ENCODE measurements at regions not wholly inside any gene's neighbourhood (a gene's known extent, or its start where the extent isn't known, plus 50 kb on each side); places are given as distances from the start of the nearest gene placed in this dataset.

DNA sequence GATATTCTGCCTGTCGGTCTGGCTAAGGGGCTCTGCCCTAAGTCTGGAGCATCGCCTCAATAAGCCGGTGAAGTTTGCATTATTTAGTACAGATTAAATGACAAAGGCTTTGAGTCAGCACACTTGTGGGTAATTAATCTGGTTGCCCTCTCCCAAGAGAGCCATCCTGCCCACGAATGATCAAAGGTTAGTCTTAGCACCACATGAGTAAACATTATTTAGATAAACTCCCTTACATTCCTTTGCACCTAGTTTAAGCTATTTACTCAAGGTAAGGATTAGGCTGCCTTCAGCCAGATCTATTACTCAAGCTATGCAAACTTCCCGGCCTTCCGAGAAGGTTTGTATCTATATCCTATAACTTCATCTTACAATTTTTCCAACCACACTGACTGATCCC is 572.1 kb downstream of the CHSY3 start:
- ChIA-PET POLR2A (no interaction called here), CTCF (no interaction called here)
- Mint-ChIP-seq H3K4me1 (no peaks in the 10 kb centered on the region), H3K9me3 (peaks cover 34% of the 10 kb centered on the region), H3K27ac (no peak overlapping the region), H3K36me3 (ENCODE audit: low read depth) (no peaks in the 10 kb centered on the region), H3K4me3 (no peak overlapping the region), H3K27me3 (no peaks in the 10 kb centered on the region)
- ATAC-seq (ENCODE audit: low read depth) = no peak
- intact Hi-C loops (cut with micrococcal nuclease) = no loop called here
- no peak for DNase-seq
- TF ChIP-seq CTCF (IDR thresholded peaks at IDR 0.05) = no peak

- no peaks in the 10 kb centered on the region for H3K4me1 Mint-ChIP-seq
- H3K36me3 Mint-ChIP-seq (ENCODE audit: low read depth) = no peaks in the 10 kb centered on the region
- H3K9me3 Mint-ChIP-seq = no peaks in the 10 kb centered on the region
- no peak overlapping the region for H3K4me3 Mint-ChIP-seq
- no peak overlapping the region for H3K27ac Mint-ChIP-seq
- intact Hi-C loops (cut with micrococcal nuclease) = no loop called here
- ChIA-PET CTCF (no interaction called here), POLR2A (no interaction called here)
- TF ChIP-seq CTCF (IDR thresholded peaks at IDR 0.05) = no peak
- H3K27me3 Mint-ChIP-seq = no peaks in the 10 kb centered on the region
- ATAC-seq (ENCODE audit: low read depth) (no peak), DNase-seq (no peak)
Observed at GRCh38 chr5:130462516-130462915, 558.3 kb downstream of the CHSY3 start.

GRCh38 chr5:130455175-130455574 is 550.9 kb downstream of the CHSY3 start:
- no peak for ATAC-seq (ENCODE audit: low read depth)
- peaks cover 13% of the 10 kb centered on the region for H3K9me3 Mint-ChIP-seq
- CTCF ChIA-PET = no interaction called here

GRCh38 chr5:130452744-130453143 is 548.5 kb downstream of the CHSY3 start:
- no peak for DNase-seq
- H3K9me3 Mint-ChIP-seq = peaks cover 13% of the 10 kb centered on the region
- H3K27me3 Mint-ChIP-seq = no peaks in the 10 kb centered on the region
- H3K36me3 Mint-ChIP-seq (ENCODE audit: low read depth) = no peaks in the 10 kb centered on the region
- no peak overlapping the region for H3K27ac Mint-ChIP-seq
- H3K4me3 Mint-ChIP-seq = no peak overlapping the region
- intact Hi-C loops (cut with micrococcal nuclease) = no loop called here
- no peaks in the 10 kb centered on the region for H3K4me1 Mint-ChIP-seq
- no peak for ATAC-seq (ENCODE audit: low read depth)
- ChIA-PET CTCF (no interaction called here), POLR2A (no interaction called here)
- no peak for TF ChIP-seq CTCF (IDR thresholded peaks at IDR 0.05)

More at GRCh38 chr5:130455175-130455574, 550.9 kb downstream of the CHSY3 start:
- intact Hi-C loops (cut with micrococcal nuclease) = no loop called here
- Mint-ChIP-seq H3K27ac (no peak overlapping the region), H3K4me3 (no peak overlapping the region), H3K36me3 (ENCODE audit: low read depth) (no peaks in the 10 kb centered on the region), H3K4me1 (no peaks in the 10 kb centered on the region), H3K27me3 (no peaks in the 10 kb centered on the region)
- POLR2A ChIA-PET = no interaction called here
- TF ChIP-seq CTCF (IDR thresholded peaks at IDR 0.05) = no peak
- no peak for DNase-seq

- no peaks in the 10 kb centered on the region for H3K27me3 Mint-ChIP-seq
- CTCF ChIA-PET = no interaction called here
- H3K4me3 Mint-ChIP-seq = no peak overlapping the region
- POLR2A ChIA-PET = no interaction called here
- no peak for TF ChIP-seq CTCF (IDR thresholded peaks at IDR 0.05)
- peaks cover 25% of the 10 kb centered on the region for H3K9me3 Mint-ChIP-seq
- ATAC-seq (ENCODE audit: low read depth) (no peak), DNase-seq (no peak)
- H3K4me1 Mint-ChIP-seq = no peaks in the 10 kb centered on the region
- H3K27ac Mint-ChIP-seq = no peak overlapping the region
- no peaks in the 10 kb centered on the region for H3K36me3 Mint-ChIP-seq (ENCODE audit: low read depth)
- intact Hi-C loops (cut with micrococcal nuclease) = no loop called here
Observed at GRCh38 chr5:130436430-130436829, 532.2 kb downstream of the CHSY3 start.

Data from activated B cell treated with CpG ODN at 0.5 μM for 24 hours (primary cell).